ENCODE measurements at regions not wholly inside any gene's neighbourhood (a gene's known extent, or its start where the extent isn't known, plus 50 kb on each side); places are given as distances from the start of the nearest gene placed in this dataset.

- TF ChIP-seq CTCF (conservative IDR thresholded peaks at IDR 0.05 in 1 of 2, IDR thresholded peaks at IDR 0.05 in 1 of 2; ENCODE audit: extremely low read depth in 1 of 2, insufficient read depth in 1 of 2, low read depth in 1 of 2, low read length in 2 of 2) (no peak), EZH2 (IDR thresholded peaks at IDR 0.05; ENCODE audit: borderline replicate concordance, low read length) (no peak)
These were observed 828.9 kb downstream of the TLR4 start for GRCh38 chr9:118533101-118533500.
